ENCODE measurements at regions not wholly inside any gene's neighbourhood (a gene's known extent, or its start where the extent isn't known, plus 50 kb on each side); places are given as distances from the start of the nearest gene placed in this dataset.
"Not testable (repeated sequence)": the region's sequence is repeated elsewhere in the genome, so short reads cannot be mapped to it uniquely, and the experiment has no call there.

DNA sequence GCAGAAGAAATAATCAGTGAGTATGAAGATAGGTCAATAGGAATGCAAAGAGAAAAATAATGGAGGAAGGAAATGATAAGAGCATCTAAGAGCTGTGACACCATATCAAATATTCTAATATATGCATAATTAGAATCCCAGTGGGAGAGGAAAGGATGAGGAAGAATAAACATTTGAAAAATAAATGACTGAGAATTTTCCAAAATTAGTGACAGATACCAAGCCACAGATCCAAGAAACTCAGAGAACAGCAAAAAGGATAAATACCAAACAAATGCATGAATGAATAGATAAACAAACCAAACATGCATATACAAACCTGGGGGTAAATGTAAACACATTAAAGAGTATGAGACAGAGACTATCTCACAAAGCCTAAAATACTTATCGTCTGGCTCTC, 101.4 kb downstream of the PRR15 start:
- not testable (repeated sequence) for TF ChIP-seq NFXL1 (IDR thresholded peaks at IDR 0.05; ENCODE audit: borderline replicate concordance)
- TF ChIP-seq, protein P1, sequence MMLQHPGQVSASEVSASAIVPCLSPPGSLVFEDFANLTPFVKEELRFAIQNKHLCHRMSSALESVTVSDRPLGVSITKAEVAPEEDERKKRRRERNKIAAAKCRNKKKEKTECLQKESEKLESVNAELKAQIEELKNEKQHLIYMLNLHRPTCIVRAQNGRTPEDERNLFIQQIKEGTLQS (IDR thresholded peaks at IDR 0.05; ENCODE audit: borderline replicate concordance, extremely low read depth, low read depth, low read length): not testable (repeated sequence)

Data from GM12878 (cell line).